ENCODE measurements at regions not wholly inside any gene's neighbourhood (a gene's known extent, or its start where the extent isn't known, plus 50 kb on each side); places are given as distances from the start of the nearest gene placed in this dataset.

GRCh38 chr3:65079560-65079959, 391.8 kb upstream of the ADAMTS9 start:
- H2AFZ ChIP-seq (ENCODE audit: low read length) = no peak overlapping the region
- H3K36me3 ChIP-seq (ENCODE audit: insufficient read depth, low read length) = no peaks in the 10 kb centered on the region
- no peaks in the 10 kb centered on the region for H3K27me3 ChIP-seq (ENCODE audit: low read length)
- H3K9me2 ChIP-seq (replicated peaks; ENCODE audit: insufficient read depth, low read length) = no peaks in the 10 kb centered on the region
- H3K79me2 ChIP-seq (ENCODE audit: low read length) = no peaks in the 10 kb centered on the region
- H3K4me3 ChIP-seq (ENCODE audit: low read length) = no peak overlapping the region
- H3K4me2 ChIP-seq (ENCODE audit: low read depth, low read length, poor library complexity, severe bottlenecking) = no peak overlapping the region
- H3K9ac ChIP-seq (ENCODE audit: low read length) = no peak overlapping the region
- H4K20me1 ChIP-seq (ENCODE audit: insufficient read depth, low read depth, low read length) = no peaks in the 10 kb centered on the region
- H3K9me3 ChIP-seq (ENCODE audit: low read length) = peaks cover 10% of the 10 kb centered on the region; the same call in 1 of the 2 replicates
- DNase-seq = no peak
- no peaks in the 10 kb centered on the region for H3K4me1 ChIP-seq (ENCODE audit: low read length)
- no peak overlapping the region for H3K27ac ChIP-seq (ENCODE audit: low read length)

- Histone ChIP-seq H2AFZ (ENCODE audit: low read length) (no peak overlapping the region), H3K4me2 (ENCODE audit: low read depth, low read length, poor library complexity, severe bottlenecking) (no peak overlapping the region), H3K4me3 (ENCODE audit: low read length) (no peak overlapping the region), H3K27me3 (ENCODE audit: low read length) (no peaks in the 10 kb centered on the region), H3K79me2 (ENCODE audit: low read length) (no peaks in the 10 kb centered on the region), H3K9me3 (ENCODE audit: low read length) (peaks cover 10% of the 10 kb centered on the region; the same call in 1 of the 2 replicates), H3K27ac (ENCODE audit: low read length) (no peak overlapping the region), H3K4me1 (ENCODE audit: low read length) (no peaks in the 10 kb centered on the region), H3K9ac (ENCODE audit: low read length) (no peak overlapping the region), H4K20me1 (ENCODE audit: insufficient read depth, low read depth, low read length) (no peaks in the 10 kb centered on the region), H3K36me3 (ENCODE audit: insufficient read depth, low read length) (no peaks in the 10 kb centered on the region), H3K9me2 (replicated peaks; ENCODE audit: insufficient read depth, low read length) (no peaks in the 10 kb centered on the region)
- no peak for DNase-seq
Observed at GRCh38 chr3:65078748-65079147, 390.9 kb upstream of the ADAMTS9 start.

GRCh38 chr3:65077124-65077523, 389.3 kb upstream of the ADAMTS9 start:
- no peaks in the 10 kb centered on the region for H3K79me2 ChIP-seq (ENCODE audit: low read length)
- H3K4me1 ChIP-seq (ENCODE audit: low read length) = no peaks in the 10 kb centered on the region
- H3K9ac ChIP-seq (ENCODE audit: low read length) = no peak overlapping the region
- no peak overlapping the region for H3K27ac ChIP-seq (ENCODE audit: low read length)
- H3K4me3 ChIP-seq (ENCODE audit: low read length) = no peak overlapping the region
- no peaks in the 10 kb centered on the region for H3K27me3 ChIP-seq (ENCODE audit: low read length)
- no peak for DNase-seq
- no peak overlapping the region for H3K4me2 ChIP-seq (ENCODE audit: low read depth, low read length, poor library complexity, severe bottlenecking)
- no peak overlapping the region for H2AFZ ChIP-seq (ENCODE audit: low read length)
- H3K9me3 ChIP-seq (ENCODE audit: low read length) = peaks cover 10% of the 10 kb centered on the region; the same call in 1 of the 2 replicates
- no peaks in the 10 kb centered on the region for H4K20me1 ChIP-seq (ENCODE audit: insufficient read depth, low read depth, low read length)
- no peaks in the 10 kb centered on the region for H3K36me3 ChIP-seq (ENCODE audit: insufficient read depth, low read length)
- H3K9me2 ChIP-seq (replicated peaks; ENCODE audit: insufficient read depth, low read length) = no peaks in the 10 kb centered on the region

- Histone ChIP-seq H3K36me3 (ENCODE audit: insufficient read depth, low read length) (no peaks in the 10 kb centered on the region), H3K79me2 (ENCODE audit: low read length) (no peaks in the 10 kb centered on the region), H3K9me2 (replicated peaks; ENCODE audit: insufficient read depth, low read length) (no peaks in the 10 kb centered on the region), H3K27me3 (ENCODE audit: low read length) (no peaks in the 10 kb centered on the region), H4K20me1 (ENCODE audit: insufficient read depth, low read depth, low read length) (no peaks in the 10 kb centered on the region), H3K9ac (ENCODE audit: low read length) (no peak overlapping the region), H3K4me3 (ENCODE audit: low read length) (no peak overlapping the region), H3K4me2 (ENCODE audit: low read depth, low read length, poor library complexity, severe bottlenecking) (no peak overlapping the region), H3K27ac (ENCODE audit: low read length) (no peak overlapping the region), H3K4me1 (ENCODE audit: low read length) (no peaks in the 10 kb centered on the region), H2AFZ (ENCODE audit: low read length) (no peak overlapping the region), H3K9me3 (ENCODE audit: low read length) (no peaks in the 10 kb centered on the region; the same call in 1 of the 2 replicates)
- no peak for DNase-seq
Observed at GRCh38 chr3:65070968-65071367, 383.2 kb upstream of the ADAMTS9 start.

GRCh38 chr3:65060904-65061303, 373.1 kb upstream of the ADAMTS9 start:
- H3K4me2 ChIP-seq (ENCODE audit: low read depth, low read length, poor library complexity, severe bottlenecking) = no peak overlapping the region
- no peaks in the 10 kb centered on the region for H3K4me1 ChIP-seq (ENCODE audit: low read length)
- no peaks in the 10 kb centered on the region for H3K79me2 ChIP-seq (ENCODE audit: low read length)
- H3K4me3 ChIP-seq (ENCODE audit: low read length) = no peak overlapping the region
- no peaks in the 10 kb centered on the region for H3K27me3 ChIP-seq (ENCODE audit: low read length)
- H3K9me3 ChIP-seq (ENCODE audit: low read length) = no peaks in the 10 kb centered on the region
- no peak overlapping the region for H2AFZ ChIP-seq (ENCODE audit: low read length)
- no peak overlapping the region for H3K27ac ChIP-seq (ENCODE audit: low read length)
- no peak for DNase-seq
- no peaks in the 10 kb centered on the region for H4K20me1 ChIP-seq (ENCODE audit: insufficient read depth, low read depth, low read length)
- no peaks in the 10 kb centered on the region for H3K36me3 ChIP-seq (ENCODE audit: insufficient read depth, low read length)
- no peak overlapping the region for H3K9ac ChIP-seq (ENCODE audit: low read length)
- no peaks in the 10 kb centered on the region for H3K9me2 ChIP-seq (replicated peaks; ENCODE audit: insufficient read depth, low read length)

GRCh38 chr3:65052101-65052500, 364.3 kb upstream of the ADAMTS9 start:
- Histone ChIP-seq H3K9ac (ENCODE audit: low read length) (no peak overlapping the region), H3K9me2 (replicated peaks; ENCODE audit: insufficient read depth, low read length) (no peaks in the 10 kb centered on the region), H3K4me2 (ENCODE audit: low read depth, low read length, poor library complexity, severe bottlenecking) (no peak overlapping the region), H3K4me1 (ENCODE audit: low read length) (no peaks in the 10 kb centered on the region), H3K36me3 (ENCODE audit: insufficient read depth, low read length) (no peaks in the 10 kb centered on the region), H3K9me3 (ENCODE audit: low read length) (no peaks in the 10 kb centered on the region; the same call in 1 of the 2 replicates), H3K27ac (ENCODE audit: low read length) (no peak overlapping the region), H3K4me3 (ENCODE audit: low read length) (no peak overlapping the region), H3K79me2 (ENCODE audit: low read length) (no peaks in the 10 kb centered on the region), H2AFZ (ENCODE audit: low read length) (no peak overlapping the region), H3K27me3 (ENCODE audit: low read length) (no peaks in the 10 kb centered on the region), H4K20me1 (ENCODE audit: insufficient read depth, low read depth, low read length) (no peaks in the 10 kb centered on the region)
- DNase-seq = no peak

GRCh38 chr3:65048151-65048550, 360.4 kb upstream of the ADAMTS9 start:
- H3K27ac ChIP-seq (ENCODE audit: low read length) = no peak overlapping the region
- no peaks in the 10 kb centered on the region for H3K4me1 ChIP-seq (ENCODE audit: low read length)
- no peak overlapping the region for H2AFZ ChIP-seq (ENCODE audit: low read length)
- no peaks in the 10 kb centered on the region for H3K36me3 ChIP-seq (ENCODE audit: insufficient read depth, low read length)
- H3K79me2 ChIP-seq (ENCODE audit: low read length) = no peaks in the 10 kb centered on the region
- H4K20me1 ChIP-seq (ENCODE audit: insufficient read depth, low read depth, low read length) = no peaks in the 10 kb centered on the region
- H3K9ac ChIP-seq (ENCODE audit: low read length) = no peak overlapping the region
- no peaks in the 10 kb centered on the region for H3K27me3 ChIP-seq (ENCODE audit: low read length)
- no peak overlapping the region for H3K4me3 ChIP-seq (ENCODE audit: low read length)
- no peaks in the 10 kb centered on the region; the same call in 1 of the 2 replicates for H3K9me2 ChIP-seq (replicated peaks; ENCODE audit: insufficient read depth, low read length)
- DNase-seq = no peak
- peaks cover 7% of the 10 kb centered on the region for H3K9me3 ChIP-seq (ENCODE audit: low read length)
- H3K4me2 ChIP-seq (ENCODE audit: low read depth, low read length, poor library complexity, severe bottlenecking) = no peak overlapping the region

GRCh38 chr3:65045138-65045537, 357.3 kb upstream of the ADAMTS9 start:
- Histone ChIP-seq H3K9me2 (replicated peaks; ENCODE audit: insufficient read depth, low read length) (no peaks in the 10 kb centered on the region; the same call in 1 of the 2 replicates), H3K4me3 (ENCODE audit: low read length) (no peak overlapping the region), H4K20me1 (ENCODE audit: insufficient read depth, low read depth, low read length) (no peaks in the 10 kb centered on the region), H3K4me1 (ENCODE audit: low read length) (no peaks in the 10 kb centered on the region), H3K36me3 (ENCODE audit: insufficient read depth, low read length) (no peaks in the 10 kb centered on the region), H3K9me3 (ENCODE audit: low read length) (peaks cover 7% of the 10 kb centered on the region), H3K79me2 (ENCODE audit: low read length) (no peaks in the 10 kb centered on the region), H3K9ac (ENCODE audit: low read length) (no peak overlapping the region), H3K27ac (ENCODE audit: low read length) (no peak overlapping the region), H3K27me3 (ENCODE audit: low read length) (no peaks in the 10 kb centered on the region), H3K4me2 (ENCODE audit: low read depth, low read length, poor library complexity, severe bottlenecking) (no peak overlapping the region), H2AFZ (ENCODE audit: low read length) (no peak overlapping the region)
- no peak for DNase-seq

- no peak for DNase-seq
- Histone ChIP-seq H2AFZ (ENCODE audit: low read length) (no peak overlapping the region), H3K4me2 (ENCODE audit: low read depth, low read length, poor library complexity, severe bottlenecking) (no peak overlapping the region), H3K9me2 (replicated peaks; ENCODE audit: insufficient read depth, low read length) (no peaks in the 10 kb centered on the region; the same call in 1 of the 2 replicates), H3K4me1 (ENCODE audit: low read length) (no peaks in the 10 kb centered on the region), H3K27me3 (ENCODE audit: low read length) (no peaks in the 10 kb centered on the region), H3K4me3 (ENCODE audit: low read length) (no peak overlapping the region), H4K20me1 (ENCODE audit: insufficient read depth, low read depth, low read length) (no peaks in the 10 kb centered on the region), H3K27ac (ENCODE audit: low read length) (no peak overlapping the region), H3K9me3 (ENCODE audit: low read length) (peaks cover 7% of the 10 kb centered on the region), H3K9ac (ENCODE audit: low read length) (no peak overlapping the region), H3K36me3 (ENCODE audit: insufficient read depth, low read length) (no peaks in the 10 kb centered on the region), H3K79me2 (ENCODE audit: low read length) (no peaks in the 10 kb centered on the region)
Observed at GRCh38 chr3:65044401-65044800, 356.6 kb upstream of the ADAMTS9 start.
